CMK (cell line): ENCODE measurements at regions not wholly inside any gene's neighbourhood (a gene's known extent, or its start where the extent isn't known, plus 50 kb on each side); places are given as distances from the start of the nearest gene placed in this dataset.
"Not testable (repeated sequence)": the region's sequence is repeated elsewhere in the genome, so short reads cannot be mapped to it uniquely, and the experiment has no call there.

ENCODE experiments used
- DNase-seq: peaks from one replicate; pipeline ENCODE4 v3.0.0-alpha.2; 2010; ENCODE audit warnings: low read depth

- DNase-seq = not testable (repeated sequence)
Measured at GRCh38 chr3:107005352-107005751, 371.9 kb upstream of the CCDC54 start.

DNA sequence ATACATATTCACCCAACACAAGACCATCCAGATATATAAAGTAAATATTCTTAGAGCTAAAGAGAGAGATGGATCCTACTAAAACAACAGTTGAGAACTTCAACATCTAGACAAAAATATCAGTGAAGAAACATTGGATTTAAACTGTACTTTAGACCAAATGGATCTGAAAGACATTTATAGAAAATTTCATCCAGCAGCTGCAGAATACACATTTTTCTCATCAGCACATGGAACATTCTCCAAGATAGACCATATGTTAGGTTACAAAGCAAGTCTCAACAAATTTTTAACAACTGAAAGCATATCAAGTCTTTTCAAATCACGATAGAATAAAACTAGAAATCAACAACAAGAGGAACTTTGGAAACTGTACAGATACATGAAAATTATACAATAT lies 369.0 kb upstream of the CCDC54 start:
- no peak for DNase-seq

DNA sequence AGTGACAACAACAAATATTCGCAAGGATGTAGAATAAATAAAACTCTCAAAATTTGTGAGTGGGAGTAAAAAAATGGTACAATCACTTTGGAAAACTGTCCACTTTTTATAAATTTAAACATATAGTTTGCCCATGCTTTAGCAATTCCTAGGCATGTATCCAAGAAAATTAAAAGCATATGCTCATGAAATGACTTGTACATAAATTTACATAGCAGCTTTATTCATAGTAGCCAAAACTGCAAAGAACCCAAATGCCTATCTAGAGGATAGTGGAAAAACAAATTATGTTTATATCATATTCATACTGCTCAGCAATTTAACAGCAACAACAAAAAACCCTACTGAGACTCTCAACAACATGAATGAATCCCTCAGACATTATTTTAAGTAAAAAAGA lies 363.6 kb upstream of the CCDC54 start:
- DNase-seq = no peak

DNA sequence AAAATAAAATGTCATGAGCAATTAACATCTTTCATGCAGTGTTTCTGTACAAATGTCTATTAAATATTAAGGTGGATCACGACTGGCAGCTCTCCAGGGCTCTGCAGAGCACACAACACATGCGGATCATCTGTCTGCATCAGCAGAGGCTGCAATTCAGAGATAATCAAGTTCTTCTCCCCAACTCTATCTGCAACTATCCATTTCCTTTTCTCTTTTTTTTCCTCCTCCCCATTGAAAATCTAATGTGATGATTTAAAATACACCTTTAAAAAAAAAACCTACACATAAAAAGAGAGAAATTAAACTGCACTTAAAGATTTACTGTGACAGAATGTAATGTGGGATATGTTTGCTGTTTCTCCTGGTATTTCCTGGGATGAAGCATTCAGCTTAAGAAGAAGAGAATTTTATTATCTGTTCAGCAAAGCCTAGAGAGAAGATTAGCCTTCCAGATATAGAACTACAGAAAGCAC lies 352.6 kb upstream of the CCDC54 start:
- DNase-seq = no peak

- no peak for DNase-seq
Measured at GRCh38 chr3:107025961-107026360, 351.3 kb upstream of the CCDC54 start.

- no peak for DNase-seq
Measured at GRCh38 chr3:107028086-107028485, 349.2 kb upstream of the CCDC54 start.

DNA sequence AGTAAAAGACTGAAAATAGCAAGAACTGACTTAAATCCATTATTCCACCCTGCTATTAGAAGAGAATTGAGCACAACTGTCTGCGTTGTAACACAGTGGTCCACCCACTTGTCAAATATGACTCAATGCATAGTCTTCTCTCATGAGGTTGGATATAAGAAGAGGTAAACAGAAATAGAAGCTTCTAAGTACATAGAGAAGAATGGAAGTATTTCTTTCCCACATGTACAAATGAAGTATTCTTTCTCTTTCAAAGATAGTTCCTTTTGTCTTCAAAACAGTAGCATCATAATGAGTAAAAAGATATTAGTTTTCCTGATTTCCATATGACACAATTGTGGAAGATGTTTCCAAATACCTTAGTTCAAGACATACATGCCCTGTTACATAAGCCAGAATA lies 348.6 kb upstream of the CCDC54 start:
- no peak for DNase-seq

DNA sequence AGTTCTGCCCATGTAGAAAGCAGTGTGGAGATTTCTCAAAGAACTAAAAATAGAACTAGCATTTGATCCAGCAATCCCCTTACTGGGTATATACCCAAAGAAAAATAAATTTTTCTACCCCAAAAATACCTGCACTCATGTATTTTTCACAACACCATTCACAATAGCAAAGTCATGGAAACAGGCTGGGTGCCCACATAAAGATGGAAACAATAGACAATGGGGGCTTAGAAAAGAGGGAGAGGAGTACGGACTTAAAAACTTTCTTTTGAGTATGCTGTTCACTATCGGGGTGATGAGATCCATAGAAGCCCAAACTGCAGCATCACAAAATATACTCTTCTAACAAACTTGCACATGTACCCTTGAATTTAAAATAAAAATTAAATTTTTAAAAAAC lies 345.1 kb upstream of the CCDC54 start:
- DNase-seq = no peak

- no peak for DNase-seq
Measured at GRCh38 chr3:107034142-107034541, 343.1 kb upstream of the CCDC54 start.

GRCh38 chr3:107035176-107035575 lies 342.1 kb upstream of the CCDC54 start:
- DNase-seq = no peak

- DNase-seq = no peak
Measured at GRCh38 chr3:107044677-107045076, 332.6 kb upstream of the CCDC54 start.

DNA sequence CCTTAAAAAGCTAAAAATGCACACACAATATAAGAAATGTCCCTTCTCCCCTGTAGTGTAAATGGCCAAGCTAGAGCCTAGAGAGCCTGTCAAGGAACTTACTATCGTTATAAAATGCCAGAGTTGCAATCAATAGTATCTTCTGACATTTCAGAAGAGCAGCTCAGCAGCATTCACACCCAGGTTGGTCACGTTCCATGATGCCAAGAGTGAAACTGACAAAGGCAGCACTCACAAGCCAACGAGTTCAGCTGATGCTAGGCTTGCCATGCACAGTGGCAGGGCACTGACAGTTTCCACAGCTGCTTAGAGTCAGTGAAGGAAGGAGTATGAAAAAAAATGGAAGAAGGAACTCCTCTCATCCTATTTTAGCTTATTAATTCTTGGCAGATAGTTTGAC lies 331.4 kb upstream of the CCDC54 start:
- no peak for DNase-seq

- DNase-seq = no peak
Measured at GRCh38 chr3:107055181-107055942, 321.9 kb upstream of the CCDC54 start.

DNA sequence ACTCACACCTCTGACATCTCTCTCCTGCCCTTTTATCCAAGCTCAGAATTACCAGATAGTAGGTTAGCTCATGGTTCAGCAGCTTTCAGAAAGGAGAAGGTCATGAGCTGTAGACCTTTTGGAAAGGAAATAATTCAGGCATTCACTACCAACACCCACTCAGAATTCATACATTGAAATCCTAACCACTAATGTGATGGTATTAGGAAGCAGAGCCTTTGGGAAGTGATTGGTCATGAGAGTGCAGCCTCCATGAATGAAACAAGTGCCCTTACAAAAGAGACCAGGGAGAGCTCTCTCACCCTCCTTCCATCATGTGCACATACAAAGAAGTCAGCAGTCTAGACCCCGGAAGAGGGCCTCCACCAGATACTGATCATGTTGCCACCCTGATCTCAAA lies 315.8 kb upstream of the CCDC54 start:
- no peak for DNase-seq

DNA sequence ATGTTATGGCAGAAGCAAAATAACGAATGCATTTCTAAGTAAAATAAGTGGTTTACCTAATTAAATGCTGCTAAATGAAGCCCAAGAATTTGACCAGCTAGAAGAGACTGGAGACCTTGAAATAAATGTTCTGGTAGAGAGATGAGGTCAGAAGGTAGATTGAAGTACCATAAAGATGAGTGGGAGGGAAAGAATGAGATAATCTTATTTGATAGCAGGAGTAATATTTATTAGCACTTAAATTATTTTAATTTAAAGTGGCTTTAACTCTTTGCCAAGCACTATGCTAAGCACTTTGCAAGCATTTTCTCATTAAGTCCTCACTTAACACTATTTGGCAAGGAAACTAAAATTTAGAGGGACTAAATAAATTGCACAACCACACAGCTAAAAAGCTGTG lies 314.9 kb upstream of the CCDC54 start:
- DNase-seq = no peak

DNA sequence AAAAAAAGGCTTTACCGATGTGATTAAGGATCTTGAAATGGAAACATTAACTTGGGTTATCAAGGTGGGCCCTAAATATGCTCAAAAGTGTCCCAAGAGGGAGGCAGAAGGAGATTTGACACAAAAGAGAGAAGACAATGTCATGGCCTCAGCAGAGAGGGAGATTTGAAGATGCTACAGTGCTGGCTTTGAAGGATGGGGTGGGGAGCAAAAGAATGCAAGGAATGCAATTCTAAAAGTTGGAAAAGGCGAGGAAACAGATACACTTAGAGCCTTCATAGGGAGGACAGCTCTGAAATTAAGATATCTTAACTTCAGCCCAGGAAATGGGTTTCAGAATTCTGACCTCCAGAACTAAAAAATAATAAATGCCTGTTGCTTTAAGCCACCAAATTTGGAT lies 314.5 kb upstream of the CCDC54 start:
- no peak for DNase-seq

DNA sequence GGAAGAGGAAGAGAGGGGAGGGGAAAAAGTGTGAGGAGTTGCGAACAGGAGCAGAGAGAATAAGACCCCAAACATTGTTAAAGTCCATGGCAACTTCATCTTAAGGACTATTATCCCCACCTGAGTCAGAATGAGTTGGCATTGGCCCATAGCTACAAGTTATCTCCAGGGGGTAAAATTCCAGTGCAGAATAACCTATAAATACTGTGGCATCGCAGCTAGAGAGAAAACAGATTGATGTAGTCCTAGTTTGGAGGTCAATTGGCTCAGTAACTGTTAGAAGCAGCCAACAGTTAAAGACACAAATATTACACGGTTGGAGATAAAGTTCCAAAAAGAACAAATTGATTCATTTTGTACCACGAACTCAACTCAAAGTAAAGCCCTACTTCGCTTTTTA lies 313.9 kb upstream of the CCDC54 start:
- DNase-seq = no peak

- peak; percentile 40 for DNase-seq
Measured at GRCh38 chr3:107064405-107065060, 312.7 kb upstream of the CCDC54 start.

GRCh38 chr3:107065094-107065861 lies 312.0 kb upstream of the CCDC54 start:
- DNase-seq = peak; percentile 7

DNA sequence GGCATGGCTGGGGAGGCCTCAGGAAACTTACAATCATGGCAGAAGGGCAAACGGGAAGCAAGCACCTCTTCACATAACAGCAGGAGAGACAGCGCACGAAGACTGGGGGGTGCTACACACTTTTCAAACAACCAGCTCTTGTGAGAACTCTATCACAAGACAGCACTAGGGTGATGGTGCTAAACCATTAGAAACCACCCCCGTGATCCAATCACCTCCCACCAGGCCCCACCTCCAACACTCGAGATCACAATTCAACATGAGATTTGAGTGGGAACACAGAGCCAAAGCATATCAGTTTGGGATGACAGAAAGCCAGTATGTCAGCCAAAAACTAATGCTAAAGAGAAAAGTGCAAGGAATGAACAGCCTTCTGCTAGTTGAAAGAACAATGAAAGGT lies 309.8 kb upstream of the CCDC54 start:
- DNase-seq = no peak

- DNase-seq = no peak
Measured at GRCh38 chr3:107068980-107069379, 308.3 kb upstream of the CCDC54 start.

DNA sequence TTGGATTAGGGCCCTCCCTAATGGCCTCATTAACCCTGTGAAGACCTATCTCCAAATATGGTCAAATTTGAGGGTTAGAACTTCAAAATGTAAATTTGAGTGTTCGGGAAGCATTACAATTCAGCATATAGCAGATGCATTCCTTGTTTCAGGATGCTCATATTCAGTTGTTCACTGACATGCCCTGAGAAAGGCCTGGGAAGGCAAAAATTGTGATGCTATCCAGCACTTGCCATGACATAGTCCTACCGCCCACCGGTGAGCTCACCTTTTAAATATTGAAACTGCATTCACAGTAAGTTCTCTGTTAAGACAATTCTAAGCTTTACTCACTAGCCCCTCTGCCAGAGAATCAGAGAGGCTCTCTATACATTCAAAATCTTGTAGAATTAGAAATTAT lies 300.3 kb upstream of the CCDC54 start:
- no peak for DNase-seq

GRCh38 chr3:107077391-107077790 lies 299.8 kb upstream of the CCDC54 start:
- no peak for DNase-seq
